Tibial nerve (tissue), 4 donors: ENCODE measurements at regions not wholly inside any gene's neighbourhood (a gene's known extent, or its start where the extent isn't known, plus 50 kb on each side); places are given as distances from the start of the nearest gene placed in this dataset.

Source experiments
- DNase-seq, 2 donors: peaks; one replicate each; pipeline ENCODE4 v3.0.0-alpha.2; 2019; ENCODE audit warnings: low spot score in 2 of 2
- H3K27ac ChIP-seq, 4 donors: fragments of 200-600 bp; sonication (generic) in 3 of 4; one replicate each; pipeline ENCODE4 v1.5.1; 2017 to 2019; ENCODE audit warnings: mild to moderate bottlenecking in 1 of 4
- H3K27me3 ChIP-seq, 2 donors: fragments of 200-600 bp; sonication (generic) in 1 of 2; one replicate each; pipeline versions ENCODE4 v1.5.1 to v1.6.0; 2017 to 2019
- H3K36me3 ChIP-seq, 3 donors: fragments of 200-600 bp; sonication (generic); one replicate each; pipeline ENCODE4 v1.5.1; 2018 to 2019
- H3K4me1 ChIP-seq, 4 donors: fragments of 200-600 bp; sonication (generic) in 3 of 4; one replicate each; pipeline ENCODE4 v1.5.1; 2017 to 2019
- H3K4me3 ChIP-seq, 4 donors: fragments of 200-600 bp; sonication (generic) in 3 of 4; one replicate each; pipeline ENCODE4 v1.5.1; 2017 to 2019; ENCODE audit warnings: mild to moderate bottlenecking in 1 of 4, moderate library complexity in 1 of 4
- H3K9me3 ChIP-seq, 4 donors: fragments of 200-600 bp; sonication (generic) in 3 of 4; one replicate each; pipeline ENCODE4 v1.5.1; 2017 to 2019
- EP300 ChIP-seq, 2 donors: sonication (generic); formaldehyde crosslinking; IDR thresholded peaks; one replicate each; pipeline ENCODE4 v1.6.1; 2017; ENCODE audit warnings: antibody characterized with exemption in 2 of 2, mild to moderate bottlenecking in 1 of 2
- POLR2A ChIP-seq, 2 donors: fragments of 450-650 bp; IDR thresholded peaks; one replicate each; pipeline ENCODE4 v1.6.1; 2017; ENCODE audit warnings: antibody characterized with exemption in 2 of 2, mild to moderate bottlenecking in 2 of 2, moderate library complexity in 2 of 2
- WGBS, 2 donors: methylation state at CpG; one replicate each; pipeline ENCODE4 v1.1.5; 2018; 5-methylcytosine and 5-hydroxymethylcytosine counted together
- TF ChIP-seq, protein P1 (sequence below), 5 experiments: fragments of 200-600 bp in 3 of 5; fragments of 450-650 bp in 2 of 5; sonication (generic) in 3 of 5; IDR thresholded peaks; one replicate each; pipeline ENCODE4 v1.5.1; 2016 to 2019; ENCODE audit warnings: antibody characterized with exemption in 5 of 5, mild to moderate bottlenecking in 3 of 5, moderate library complexity in 2 of 5

DNA sequence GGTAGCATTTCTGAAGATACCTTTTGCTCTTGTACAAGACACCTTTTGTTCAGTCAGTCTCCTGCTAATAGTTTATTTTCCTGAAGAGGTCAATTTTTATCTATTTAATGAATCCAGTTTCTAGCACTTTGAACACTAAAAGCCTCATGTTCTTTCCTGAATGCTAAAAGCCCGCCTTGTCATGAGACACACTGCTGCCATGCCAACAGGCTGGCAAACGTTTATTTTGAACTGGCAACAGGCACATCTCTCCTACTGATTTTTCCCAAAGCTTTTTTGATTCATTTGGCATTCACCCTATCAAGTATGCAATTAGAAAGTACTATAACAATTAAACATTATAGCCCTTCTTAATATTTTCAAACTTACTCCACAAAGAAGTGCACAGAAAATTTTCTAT, 421.2 kb upstream of the EYS start:
- DNase-seq: no peak
- Histone ChIP-seq H3K4me1 (no peaks in the 10 kb centered on the region), H3K27ac (no peak overlapping the region), H3K4me3 (no peak overlapping the region), H3K36me3 (no peaks in the 10 kb centered on the region), H3K27me3 (no peaks in the 10 kb centered on the region), H3K9me3 (peaks cover 0 to 8% (median 0%) of the 10 kb centered on the region in 4 donors)
- 48 to 50% methylated on average over 2 of the region's 2 CpGs for WGBS, 2 donors
- no peak for TF ChIP-seq EP300 (IDR thresholded peaks at IDR 0.05)
- no peak for TF ChIP-seq POLR2A (IDR thresholded peaks at IDR 0.05)
- TF ChIP-seq, protein P1, sequence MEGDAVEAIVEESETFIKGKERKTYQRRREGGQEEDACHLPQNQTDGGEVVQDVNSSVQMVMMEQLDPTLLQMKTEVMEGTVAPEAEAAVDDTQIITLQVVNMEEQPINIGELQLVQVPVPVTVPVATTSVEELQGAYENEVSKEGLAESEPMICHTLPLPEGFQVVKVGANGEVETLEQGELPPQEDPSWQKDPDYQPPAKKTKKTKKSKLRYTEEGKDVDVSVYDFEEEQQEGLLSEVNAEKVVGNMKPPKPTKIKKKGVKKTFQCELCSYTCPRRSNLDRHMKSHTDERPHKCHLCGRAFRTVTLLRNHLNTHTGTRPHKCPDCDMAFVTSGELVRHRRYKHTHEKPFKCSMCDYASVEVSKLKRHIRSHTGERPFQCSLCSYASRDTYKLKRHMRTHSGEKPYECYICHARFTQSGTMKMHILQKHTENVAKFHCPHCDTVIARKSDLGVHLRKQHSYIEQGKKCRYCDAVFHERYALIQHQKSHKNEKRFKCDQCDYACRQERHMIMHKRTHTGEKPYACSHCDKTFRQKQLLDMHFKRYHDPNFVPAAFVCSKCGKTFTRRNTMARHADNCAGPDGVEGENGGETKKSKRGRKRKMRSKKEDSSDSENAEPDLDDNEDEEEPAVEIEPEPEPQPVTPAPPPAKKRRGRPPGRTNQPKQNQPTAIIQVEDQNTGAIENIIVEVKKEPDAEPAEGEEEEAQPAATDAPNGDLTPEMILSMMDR (IDR thresholded peaks at IDR 0.05): no peak

DNA sequence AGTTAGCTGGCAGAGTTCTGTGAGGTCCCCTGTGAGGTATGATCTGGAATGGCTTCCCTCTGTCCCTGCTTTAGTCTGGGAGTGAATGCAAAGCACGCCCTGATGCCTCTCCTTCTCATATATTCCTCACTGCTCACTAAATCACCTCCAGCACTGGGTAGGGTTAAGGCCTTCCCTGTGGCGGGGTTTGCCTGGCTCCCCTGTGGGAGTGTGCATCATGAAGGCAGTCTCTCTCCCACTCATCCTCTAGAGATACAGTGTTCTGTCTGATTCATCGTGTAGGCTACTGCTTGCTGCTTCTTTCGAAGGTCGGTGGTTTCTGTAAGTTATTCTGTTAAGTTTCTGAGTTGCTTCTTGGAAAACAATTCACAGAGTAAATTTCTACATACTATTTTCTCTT, 420.0 kb upstream of the EYS start:
- DNase-seq: no peak
- Histone ChIP-seq H3K27me3 (no peaks in the 10 kb centered on the region), H3K27ac (no peak overlapping the region), H3K4me1 (no peaks in the 10 kb centered on the region), H3K9me3 (peaks cover 0 to 8% (median 0%) of the 10 kb centered on the region in 4 donors), H3K4me3 (no peak overlapping the region), H3K36me3 (no peaks in the 10 kb centered on the region)
- WGBS, 2 donors: 65 to 74% methylated on average over 5 of the region's 5 CpGs
- TF ChIP-seq, protein P1 (IDR thresholded peaks at IDR 0.05): no peak
- TF ChIP-seq POLR2A (IDR thresholded peaks at IDR 0.05) (no peak), EP300 (IDR thresholded peaks at IDR 0.05) (no peak)

DNA sequence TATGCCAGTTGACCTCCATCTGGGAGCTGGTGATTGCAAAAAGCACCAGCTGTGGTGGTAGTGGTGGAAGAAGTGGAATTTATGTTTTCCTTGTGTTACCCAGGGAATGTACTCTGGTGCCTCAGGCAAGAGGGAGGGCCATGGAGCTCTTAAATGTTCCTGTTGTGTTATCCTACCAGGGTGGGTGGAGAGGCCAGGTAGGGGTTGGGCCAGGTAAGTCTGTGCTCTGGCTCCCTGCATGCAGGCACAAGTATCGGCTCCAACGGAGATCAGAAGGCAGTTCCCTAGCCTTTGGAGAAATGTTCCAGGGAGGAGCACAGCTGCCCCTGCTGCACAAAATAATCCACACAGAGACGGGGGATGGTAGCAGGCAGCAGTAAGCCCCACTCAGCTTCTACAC, 419.3 kb upstream of the EYS start:
- no peaks in the 10 kb centered on the region for H3K27me3 ChIP-seq
- H3K36me3 ChIP-seq: no peaks in the 10 kb centered on the region
- WGBS, 2 donors: 91 to 92% methylated on average over 3 of the region's 3 CpGs

DNA sequence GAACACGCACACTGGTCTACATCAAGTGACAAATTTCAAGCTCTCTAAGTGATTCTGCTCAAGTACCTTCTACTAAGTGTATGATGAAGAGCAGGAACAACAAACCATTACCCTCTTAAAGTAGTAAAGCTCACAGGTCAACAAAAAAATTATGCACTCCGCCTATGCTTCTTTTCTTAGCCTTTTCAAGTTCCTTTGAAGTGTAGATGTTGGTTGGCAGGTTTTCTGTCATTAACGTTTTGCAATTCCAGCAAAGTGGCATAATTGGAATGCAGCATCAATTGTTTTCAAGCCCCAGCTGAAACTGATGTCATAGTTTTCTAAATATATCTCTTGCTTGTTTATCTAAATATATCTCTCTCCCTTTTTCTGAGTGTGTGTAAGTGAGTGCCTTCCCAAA, 396.9 kb upstream of the EYS start:
- 49 to 50% methylated on average over 3 of the region's 3 CpGs for WGBS, 2 donors
- Histone ChIP-seq H3K9me3 (no peaks in the 10 kb centered on the region), H3K36me3 (no peaks in the 10 kb centered on the region), H3K27ac (no peak overlapping the region), H3K27me3 (no peaks in the 10 kb centered on the region), H3K4me1 (no peaks in the 10 kb centered on the region), H3K4me3 (no peak overlapping the region)
- no peak for TF ChIP-seq EP300 (IDR thresholded peaks at IDR 0.05)
- no peak for TF ChIP-seq POLR2A (IDR thresholded peaks at IDR 0.05)
- TF ChIP-seq, protein P1 (IDR thresholded peaks at IDR 0.05): no peak
- no peak for DNase-seq

More for the DNA sequence above, 419.3 kb upstream of the EYS start:
- H3K27ac ChIP-seq: no peak overlapping the region
- H3K4me3 ChIP-seq: no peak overlapping the region
- no peaks in the 10 kb centered on the region for H3K4me1 ChIP-seq
- no peak for DNase-seq
- H3K9me3 ChIP-seq: peaks cover 0 to 10% (median 0%) of the 10 kb centered on the region in 4 donors
- TF ChIP-seq POLR2A (IDR thresholded peaks at IDR 0.05) (no peak), EP300 (IDR thresholded peaks at IDR 0.05) (no peak)
- TF ChIP-seq, protein P1 (IDR thresholded peaks at IDR 0.05): no peak

DNA sequence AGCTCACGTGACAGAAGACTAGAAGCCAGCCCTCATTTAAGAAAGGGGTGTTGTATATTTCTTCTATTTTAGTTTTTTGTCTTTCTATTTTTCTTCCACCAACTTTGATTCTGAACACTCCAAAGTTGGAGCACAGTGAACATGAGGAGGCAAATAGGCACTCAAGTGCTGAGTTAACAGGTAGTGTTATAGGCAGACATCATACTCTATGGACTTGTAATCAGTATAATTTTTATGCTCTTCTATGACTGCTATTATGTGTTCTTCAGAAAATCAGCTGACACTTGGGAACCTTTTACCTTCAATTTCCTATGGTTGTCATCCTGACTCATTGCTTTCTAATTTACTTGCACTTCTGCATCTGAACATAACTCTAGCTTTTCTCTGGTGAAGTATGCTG, 396.3 kb upstream of the EYS start:
- DNase-seq: no peak
- Histone ChIP-seq H3K4me3 (no peak overlapping the region), H3K36me3 (no peaks in the 10 kb centered on the region), H3K9me3 (no peaks in the 10 kb centered on the region), H3K27ac (no peak overlapping the region), H3K27me3 (no peaks in the 10 kb centered on the region), H3K4me1 (no peaks in the 10 kb centered on the region)
- WGBS, 2 donors: 88 to 92% methylated on average over 1 of the region's 1 CpG
- TF ChIP-seq, protein P1 (IDR thresholded peaks at IDR 0.05): no peak
- no peak for TF ChIP-seq POLR2A (IDR thresholded peaks at IDR 0.05)
- TF ChIP-seq EP300 (IDR thresholded peaks at IDR 0.05): no peak
